CD14-positive monocyte (primary cell): ENCODE measurements at regions not wholly inside any gene's neighbourhood (a gene's known extent, or its start where the extent isn't known, plus 50 kb on each side); places are given as distances from the start of the nearest gene placed in this dataset.

Experiments used
- DNase-seq, 3 donors: peaks; one replicate each; pipeline ENCODE4 v3.0.0-alpha.2; 2011 to 2022
- H2AFZ ChIP-seq: 2 replicates; pipeline ENCODE4 v1.6.0; 2012; ENCODE audit warnings: mild to moderate bottlenecking, low read depth, low read length, inconsistent platforms; ENCODE audit not compliant: insufficient read depth, poor library complexity, severe bottlenecking
- H3K27ac ChIP-seq, 2 donors: 1 replicate in 1 of 2; 2 replicates in 1 of 2; pipeline ENCODE4 v1.5.1; 2012 to 2013; ENCODE audit warnings: low read length in 2 of 2, control low read depth in 1 of 2, inconsistent platforms in 1 of 2, low read depth in 1 of 2, mild to moderate bottlenecking in 1 of 2
- H3K27me3 ChIP-seq, 2 donors: one replicate each; pipeline versions ENCODE4 v1.6.0 to v1.6.1; 2011 to 2013; ENCODE audit warnings: low read length in 2 of 2; ENCODE audit not compliant: control insufficient read depth in 2 of 2, insufficient read depth in 2 of 2
- H3K36me3 ChIP-seq, 2 donors: replicated peaks in 1 of 2; 1 replicate in 1 of 2; 2 replicates in 1 of 2; pipeline versions ENCODE4 v1.5.1 to v1.6.1; 2012 to 2013; ENCODE audit warnings: low read length in 2 of 2, control low read depth in 1 of 2, inconsistent platforms in 1 of 2, mild to moderate bottlenecking in 1 of 2; ENCODE audit not compliant: insufficient read depth in 2 of 2, control insufficient read depth in 1 of 2
- H3K4me1 ChIP-seq, 2 donors: 1 replicate in 1 of 2; 2 replicates in 1 of 2; pipeline versions ENCODE4 v1.5.1 to v1.6.1; 2012 to 2013; ENCODE audit warnings: low read length in 2 of 2, control low read depth in 1 of 2, inconsistent platforms in 1 of 2, mild to moderate bottlenecking in 1 of 2, moderate library complexity in 1 of 2; ENCODE audit not compliant: insufficient read depth in 2 of 2, control insufficient read depth in 1 of 2
- H3K4me2 ChIP-seq: replicated peaks from 2 replicates; pipeline ENCODE3; 2012; ENCODE audit warnings: low read length, moderate library complexity, mild to moderate bottlenecking; ENCODE audit not compliant: poor library complexity, severe bottlenecking; ENCODE audit errors: extremely low read depth
- H3K4me3 ChIP-seq, 3 experiments: fragments of 200-600 bp in 1 of 3; sonication (generic) in 1 of 3; replicated peaks in 1 of 3; 1 replicate in 2 of 3; 2 replicates in 1 of 3; pipeline ENCODE4 v1.5.1; 2011 to 2013; ENCODE audit warnings: low read length in 3 of 3, mild to moderate bottlenecking in 3 of 3, control low read depth in 2 of 3, low read depth in 2 of 3, inconsistent platforms in 1 of 3, moderate library complexity in 1 of 3
- H3K79me2 ChIP-seq: 2 replicates; pipeline ENCODE4 v1.6.0; 2012; ENCODE audit warnings: mild to moderate bottlenecking, control low read depth, inconsistent platforms, low read length, moderate library complexity; ENCODE audit not compliant: insufficient read depth
- H3K9ac ChIP-seq: 2 replicates; pipeline ENCODE4 v1.6.0; 2017; ENCODE audit warnings: low read length, mild to moderate bottlenecking; ENCODE audit not compliant: insufficient read depth, poor library complexity, severe bottlenecking
- H3K9me3 ChIP-seq, 2 donors: replicated peaks in 1 of 2; 1 replicate in 1 of 2; 2 replicates in 1 of 2; pipeline versions ENCODE4 v1.5.1 to v1.6.1; 2012 to 2013; ENCODE audit warnings: low read length in 2 of 2, control low read depth in 1 of 2; ENCODE audit not compliant: control insufficient read depth in 1 of 2, insufficient read depth in 1 of 2
- H4K20me1 ChIP-seq: 2 replicates; pipeline ENCODE4 v1.6.0; 2012; ENCODE audit warnings: mild to moderate bottlenecking, low read length, control low read depth, moderate library complexity; ENCODE audit not compliant: insufficient read depth
- H3K27ac Mint-ChIP-seq, 7 donors: one replicate each; pipeline ENCODE4 v1.8.0; 2020; ENCODE audit warnings: mild to moderate bottlenecking in 7 of 7, mixed read lengths in 7 of 7, moderate library complexity in 6 of 7, inconsistent platforms in 2 of 7
- H3K27me3 Mint-ChIP-seq, 3 donors: one replicate each; pipeline ENCODE4 v1.8.0; 2021 to 2022; ENCODE audit warnings: low read depth in 3 of 3, mild to moderate bottlenecking in 3 of 3, mixed read lengths in 3 of 3, moderate library complexity in 3 of 3, inconsistent platforms in 1 of 3
- H3K36me3 Mint-ChIP-seq, 2 donors: one replicate each; pipeline ENCODE4 v1.8.0; 2020; ENCODE audit warnings: mixed read lengths in 2 of 2, inconsistent platforms in 1 of 2, mild to moderate bottlenecking in 1 of 2
- H3K4me1 Mint-ChIP-seq: one replicate; pipeline ENCODE4 v1.8.0; 2020; ENCODE audit warnings: mild to moderate bottlenecking, mixed read lengths
- H3K4me3 Mint-ChIP-seq, 2 donors: one replicate each; pipeline ENCODE4 v1.8.0; 2020; ENCODE audit warnings: mild to moderate bottlenecking in 2 of 2, mixed read lengths in 2 of 2, moderate library complexity in 1 of 2
- H3K9me3 Mint-ChIP-seq, 7 donors: one replicate each; pipeline ENCODE4 v1.8.0; 2020 to 2022; ENCODE audit warnings: mixed read lengths in 7 of 7, mild to moderate bottlenecking in 6 of 7, moderate library complexity in 6 of 7, inconsistent platforms in 2 of 7
- CTCF ChIP-seq: fragments of 200-600 bp; IDR thresholded peaks from one replicate; pipeline ENCODE4 v1.8.0; 2022; ENCODE audit warnings: antibody characterized with exemption, mild to moderate bottlenecking
- WGBS: methylation state at CpG from one replicate; pipeline ENCODE4 v1.1.5; 2013; ENCODE audit warnings: missing lambda C conversion rate; ENCODE audit not compliant: insufficient coverage; 5-methylcytosine and 5-hydroxymethylcytosine counted together
- intact Hi-C, 2 donors: fragments of 100-400 bp; cut with micrococcal nuclease; formaldehyde crosslinking; loops; one replicate each; pipeline versions ENCODE4 v1.15.0 to v1.15.1; 2023

- no peaks in the 10 kb centered on the region for H3K27me3 ChIP-seq
- H4K20me1 ChIP-seq, result no peaks in the 10 kb centered on the region
- H3K27ac ChIP-seq, result no peak overlapping the region
- Mint-ChIP-seq H3K4me3 (no peak overlapping the region), H3K9me3 (peaks cover 5 to 17% (median 12%) of the 10 kb centered on the region in 7 donors), H3K36me3 (no peaks in the 10 kb centered on the region), H3K27me3 (peaks cover 0 to 2% (median 0%) of the 10 kb centered on the region in 3 donors), H3K27ac (no peak overlapping the region), H3K4me1 (no peaks in the 10 kb centered on the region)
- no peaks in the 10 kb centered on the region for H3K4me1 ChIP-seq
- no peak for TF ChIP-seq CTCF
- H2AFZ ChIP-seq, result no peak overlapping the region
- no peak overlapping the region for H3K9ac ChIP-seq
- intact Hi-C loops, result no loop called here
- peaks cover 5 to 10% of the 10 kb centered on the region in 2 donors for H3K9me3 ChIP-seq
- DNase-seq, result no peak
- H3K4me2 ChIP-seq, result no peak overlapping the region
- no peaks in the 10 kb centered on the region for H3K79me2 ChIP-seq
- WGBS, result 70% methylated on average over 5 of the region's 8 CpGs
- no peaks in the 10 kb centered on the region for H3K36me3 ChIP-seq
- H3K4me3 ChIP-seq, result no peak overlapping the region
Measured at GRCh38 chr22:48112687-48113521, 1350.5 kb downstream of the TBC1D22A start.

- H3K9me3 Mint-ChIP-seq, result peaks cover 3 to 26% (median 13%) of the 10 kb centered on the region in 7 donors
- H3K4me1 Mint-ChIP-seq, result no peaks in the 10 kb centered on the region
- intact Hi-C loops, result no loop called here
- Histone ChIP-seq H3K4me2 (no peak overlapping the region), H3K36me3 (no peaks in the 10 kb centered on the region), H3K79me2 (no peaks in the 10 kb centered on the region), H3K9ac (no peak overlapping the region), H3K27me3 (no peaks in the 10 kb centered on the region), H2AFZ (no peak overlapping the region), H3K4me1 (no peaks in the 10 kb centered on the region), H4K20me1 (no peaks in the 10 kb centered on the region), H3K9me3 (peaks cover 5 to 17% of the 10 kb centered on the region in 2 donors), H3K4me3 (no peak overlapping the region), H3K27ac (no peak overlapping the region)
- DNase-seq, result no peak
- no peak overlapping the region for H3K4me3 Mint-ChIP-seq
- TF ChIP-seq CTCF, result no peak
- 98% methylated on average over 5 of the region's 6 CpGs for WGBS
- H3K36me3 Mint-ChIP-seq, result no peaks in the 10 kb centered on the region
- no peak overlapping the region for H3K27ac Mint-ChIP-seq
- peaks cover 0 to 5% (median 2%) of the 10 kb centered on the region in 3 donors for H3K27me3 Mint-ChIP-seq
Measured at GRCh38 chr22:48106715-48107259, 1344.3 kb downstream of the TBC1D22A start.
